HG03565 (cell line): ENCODE measurements at regions not wholly inside any gene's neighbourhood (a gene's known extent, or its start where the extent isn't known, plus 50 kb on each side); places are given as distances from the start of the nearest gene placed in this dataset.

ENCODE experiments used
- ATAC-seq: cut with Tn5 transposase; IDR thresholded peaks from one replicate; pipeline ENCODE4 v1.9.1; 2021; ENCODE audit warnings: mild to moderate bottlenecking, moderate library complexity; ENCODE audit not compliant: unreplicated experiment

DNA sequence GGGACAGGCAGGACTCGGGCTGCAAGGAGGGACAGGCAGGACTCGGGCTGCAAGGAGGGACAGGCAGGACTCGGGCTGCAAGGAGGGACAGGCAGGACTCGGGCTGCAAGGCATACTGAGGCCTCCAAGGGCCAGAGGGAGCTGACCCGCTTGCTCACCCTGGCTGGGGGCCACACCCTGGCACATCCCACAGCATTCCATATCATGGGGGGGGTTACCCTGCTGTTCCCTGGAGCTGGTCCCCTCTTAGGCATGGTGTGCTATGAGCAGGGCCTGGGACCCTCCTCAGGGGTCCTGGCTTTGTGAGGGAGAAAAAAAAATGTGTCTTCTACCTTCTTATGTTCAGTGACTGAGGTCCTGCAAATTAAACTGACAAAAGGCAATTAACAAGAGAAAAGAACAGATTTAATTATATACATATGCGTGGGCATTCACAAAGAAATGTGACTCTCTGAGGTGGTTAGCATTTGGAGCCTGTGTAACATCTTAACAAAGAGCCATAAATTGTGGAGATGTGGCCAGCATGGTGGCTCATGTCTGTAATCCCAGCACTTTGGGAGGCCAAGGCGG is 97.6 kb upstream of the ALDH1A3 start:
- no peak for ATAC-seq

DNA sequence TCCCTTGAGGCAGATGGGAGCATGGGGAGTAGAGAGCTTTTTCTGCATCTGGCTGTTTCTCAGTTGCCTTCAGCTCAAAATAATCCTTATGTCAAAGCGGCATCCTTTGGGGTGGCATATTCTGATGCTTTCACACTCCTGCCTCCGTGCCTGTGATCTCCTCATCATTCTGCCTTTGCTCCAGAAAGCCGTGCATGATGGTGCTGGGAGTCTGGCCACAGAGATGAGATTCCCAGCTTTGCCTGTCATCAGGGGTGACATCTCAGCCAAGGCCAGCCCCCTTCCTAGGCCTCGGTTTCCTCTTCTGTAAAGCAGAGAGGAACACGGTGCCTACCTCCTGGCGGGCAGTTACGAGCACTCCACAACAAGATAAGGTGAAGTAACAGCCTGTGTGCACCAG is 96.3 kb upstream of the ALDH1A3 start:
- no peak for ATAC-seq

DNA sequence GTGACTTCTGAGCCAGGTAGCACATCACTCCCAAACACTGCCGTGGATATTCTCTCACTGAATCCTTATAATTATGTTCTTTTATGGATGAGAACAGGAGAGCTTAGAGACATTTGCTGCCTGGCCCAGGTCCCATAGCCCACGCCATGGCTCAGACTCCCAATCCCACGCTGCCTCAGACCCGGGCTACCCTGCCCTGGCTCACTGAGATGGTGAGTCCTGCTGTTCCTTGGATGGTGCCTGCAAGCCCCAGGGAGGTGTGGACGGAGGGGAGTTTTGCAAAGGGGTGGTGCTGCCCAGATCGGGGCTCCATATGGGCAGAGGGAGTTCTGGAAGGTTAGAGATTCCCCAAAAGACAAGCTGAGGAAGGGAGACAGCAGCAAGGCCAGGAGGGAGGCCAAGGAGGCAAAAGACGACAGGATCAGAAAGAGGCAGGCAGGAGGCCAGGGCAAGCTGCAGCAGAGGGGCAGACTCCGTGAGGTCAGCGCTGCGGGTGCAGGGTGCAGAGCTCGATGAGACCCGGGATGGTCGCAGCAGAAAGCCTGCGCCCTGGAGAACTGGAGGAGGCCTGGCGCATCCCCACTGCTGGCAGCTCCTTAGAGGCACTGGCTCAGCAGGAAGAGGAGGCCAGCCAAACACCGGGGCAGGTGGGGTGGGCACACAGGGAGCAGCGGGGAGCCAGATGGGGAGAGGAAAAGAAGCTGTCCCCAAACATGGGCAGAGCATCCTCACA is 95.7 kb upstream of the ALDH1A3 start:
- ATAC-seq: no peak

DNA sequence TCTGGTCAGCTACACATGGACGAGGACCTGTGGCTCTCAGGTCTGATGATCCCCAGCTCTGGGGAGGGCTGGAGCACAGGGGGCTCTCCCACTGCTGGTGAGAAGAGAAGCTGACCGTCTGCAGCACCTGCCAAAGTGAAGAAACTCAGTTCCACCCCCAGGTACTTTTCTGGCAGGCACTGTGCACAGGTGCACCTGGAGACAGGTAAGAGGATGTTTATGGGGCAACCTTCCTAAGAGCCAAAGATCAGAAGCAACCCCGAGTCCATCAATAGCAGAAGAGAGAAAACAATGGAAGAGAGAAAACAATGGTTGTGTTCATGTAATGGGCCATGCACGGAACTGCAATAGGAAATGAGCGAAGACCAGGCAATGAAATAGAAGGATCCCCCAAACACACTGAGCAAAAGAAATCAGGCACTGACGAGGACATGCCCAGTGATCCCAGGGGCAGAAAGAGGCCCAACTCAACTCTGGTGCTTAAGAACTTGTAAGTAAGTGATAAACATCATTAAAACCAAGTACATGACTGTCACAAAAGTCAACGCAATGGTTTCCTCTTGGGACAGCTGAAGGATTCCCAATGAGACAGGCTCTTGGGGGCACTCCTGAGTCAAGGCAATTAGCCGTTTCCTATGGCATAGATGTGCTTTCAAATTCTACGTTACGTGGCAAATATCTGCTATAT is 95.0 kb upstream of the ALDH1A3 start:
- ATAC-seq: no peak

DNA sequence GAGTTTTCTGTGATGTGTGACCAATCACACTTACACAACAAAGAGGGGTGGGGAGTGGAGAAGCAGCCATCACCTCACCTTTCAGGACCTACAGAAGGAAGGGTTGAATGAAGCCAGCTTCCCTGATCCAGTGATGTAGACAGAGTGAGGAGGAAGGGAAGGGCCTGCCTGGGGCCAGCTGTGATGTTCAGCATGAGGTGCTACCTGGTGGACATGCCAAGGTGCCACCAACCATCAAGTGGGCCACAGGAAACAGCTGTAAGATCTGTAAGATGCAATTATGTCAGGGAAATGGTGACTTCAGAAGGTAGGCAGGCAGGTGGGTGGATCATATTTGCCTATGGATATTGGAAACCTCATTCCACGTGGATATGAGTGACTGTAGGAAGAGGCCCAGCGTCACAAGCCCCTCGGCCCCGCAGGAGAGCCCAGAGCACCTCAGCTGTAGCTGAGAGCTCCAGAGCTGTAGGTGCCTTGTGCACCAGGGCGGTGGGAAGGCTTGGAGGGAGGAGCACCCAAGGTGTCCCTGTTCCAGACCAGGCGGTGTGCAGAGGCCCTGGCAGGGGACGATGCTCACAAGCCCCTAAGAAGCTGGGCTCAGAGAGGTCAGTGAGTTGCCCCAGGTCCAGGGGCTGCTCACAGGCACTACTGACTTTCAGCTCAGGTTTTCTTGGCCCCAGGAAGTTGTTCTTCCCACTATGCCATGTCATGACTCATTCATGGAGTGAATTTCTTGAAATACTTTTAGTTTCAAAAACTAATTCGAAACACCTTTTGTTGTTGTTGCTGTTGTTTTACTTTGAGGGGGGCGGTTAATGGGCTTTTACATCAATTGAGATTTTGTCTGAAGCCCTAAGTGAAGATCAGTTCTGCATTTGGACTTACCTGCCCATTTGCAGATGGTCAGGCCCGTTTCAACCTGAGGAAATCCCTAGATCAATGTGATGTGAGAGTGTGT is 94.2 kb upstream of the ALDH1A3 start:
- ATAC-seq: peak; percentile 40

DNA sequence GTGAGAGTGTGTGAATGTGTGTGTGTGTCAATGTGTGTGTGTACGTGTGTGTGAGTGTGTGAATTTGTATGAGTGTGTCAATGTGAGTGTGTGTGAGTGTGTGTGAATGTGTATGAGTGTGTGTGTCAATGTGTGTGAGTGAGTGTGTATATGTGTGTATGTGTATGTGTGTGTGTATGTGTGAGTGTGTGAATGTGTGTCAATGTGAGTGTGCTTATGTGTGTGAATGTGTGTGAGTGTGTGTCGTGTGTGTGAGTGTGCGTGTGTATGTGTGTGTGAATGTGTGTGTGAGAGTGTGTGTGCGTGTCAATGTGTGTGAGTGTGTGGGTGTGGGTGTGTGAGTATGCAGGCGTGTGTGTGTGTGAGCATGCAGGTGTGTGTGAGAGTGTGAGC is 93.5 kb upstream of the ALDH1A3 start:
- no peak for ATAC-seq

DNA sequence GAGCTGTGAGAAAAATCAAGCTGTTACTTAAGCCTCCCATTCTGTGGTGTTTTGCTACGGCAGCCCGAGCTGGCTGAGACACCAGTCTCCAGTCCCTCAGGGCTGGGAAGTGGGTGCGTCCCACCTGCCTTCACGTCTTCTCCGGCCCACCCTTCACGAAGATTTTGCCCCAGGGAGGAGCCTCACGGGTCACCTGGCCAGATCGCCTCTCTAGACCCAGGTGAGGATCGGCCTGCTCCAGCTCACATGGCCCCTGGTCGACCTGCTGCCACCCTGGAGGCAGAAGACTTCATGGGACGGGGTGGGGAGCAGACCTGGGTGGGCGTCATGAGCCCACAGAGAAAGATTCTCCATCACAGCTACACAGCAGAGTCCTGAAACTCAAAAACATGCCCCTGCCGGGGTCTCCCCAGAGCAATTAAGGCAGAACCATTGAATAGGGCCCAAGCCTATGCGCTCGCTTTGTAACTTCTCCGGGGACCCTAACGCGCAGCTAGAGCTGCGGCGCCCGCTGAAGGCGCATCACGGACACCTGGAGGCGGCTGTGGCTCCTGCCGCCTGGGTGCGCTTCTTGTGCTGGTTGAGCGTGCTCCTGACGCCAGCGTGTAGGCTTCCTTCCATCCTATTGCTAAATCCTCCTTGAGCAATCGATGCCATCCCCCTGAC is 92.6 kb upstream of the ALDH1A3 start:
- no peak for ATAC-seq

DNA sequence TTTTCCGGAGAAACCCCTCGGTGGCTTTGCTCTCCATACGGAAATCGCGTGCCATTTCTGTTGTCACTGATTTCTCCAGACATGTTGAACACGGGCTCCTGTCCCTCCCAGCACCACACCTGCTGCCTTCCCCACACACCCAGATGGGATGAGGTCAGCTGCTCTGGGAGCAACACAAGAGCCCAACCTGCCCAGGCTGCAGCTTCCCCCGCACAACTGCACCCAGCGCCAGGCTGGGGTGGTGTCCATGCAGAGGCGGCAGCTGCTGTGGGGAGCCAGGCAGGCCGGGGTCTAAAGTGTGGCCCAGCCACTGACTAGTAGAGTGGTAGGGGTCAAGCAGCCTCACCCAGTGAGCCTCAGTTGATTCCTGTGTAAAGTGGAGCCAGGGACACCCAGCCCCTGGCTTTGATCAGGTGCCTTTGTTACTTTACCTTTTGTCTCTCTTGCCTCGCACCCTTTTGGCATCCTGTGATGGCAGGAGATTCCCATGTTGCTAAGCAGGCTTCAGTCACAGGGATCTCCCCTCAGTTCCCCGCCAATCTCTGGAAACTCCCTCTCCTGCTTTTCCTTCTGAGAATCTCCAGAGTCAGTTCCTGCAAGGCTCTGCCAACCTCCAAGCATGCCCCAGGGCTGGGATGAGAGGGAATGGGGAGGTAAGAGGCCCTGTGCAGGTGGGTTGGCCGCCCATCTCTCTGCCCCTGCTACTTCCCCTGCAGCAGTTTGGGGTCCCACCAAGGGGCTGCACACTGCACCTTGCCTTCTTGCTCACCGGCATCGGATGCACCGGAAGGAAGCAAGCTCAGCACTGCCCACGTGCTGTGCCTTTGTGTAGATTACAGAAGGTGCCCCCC is 91.8 kb upstream of the ALDH1A3 start:
- ATAC-seq: no peak

DNA sequence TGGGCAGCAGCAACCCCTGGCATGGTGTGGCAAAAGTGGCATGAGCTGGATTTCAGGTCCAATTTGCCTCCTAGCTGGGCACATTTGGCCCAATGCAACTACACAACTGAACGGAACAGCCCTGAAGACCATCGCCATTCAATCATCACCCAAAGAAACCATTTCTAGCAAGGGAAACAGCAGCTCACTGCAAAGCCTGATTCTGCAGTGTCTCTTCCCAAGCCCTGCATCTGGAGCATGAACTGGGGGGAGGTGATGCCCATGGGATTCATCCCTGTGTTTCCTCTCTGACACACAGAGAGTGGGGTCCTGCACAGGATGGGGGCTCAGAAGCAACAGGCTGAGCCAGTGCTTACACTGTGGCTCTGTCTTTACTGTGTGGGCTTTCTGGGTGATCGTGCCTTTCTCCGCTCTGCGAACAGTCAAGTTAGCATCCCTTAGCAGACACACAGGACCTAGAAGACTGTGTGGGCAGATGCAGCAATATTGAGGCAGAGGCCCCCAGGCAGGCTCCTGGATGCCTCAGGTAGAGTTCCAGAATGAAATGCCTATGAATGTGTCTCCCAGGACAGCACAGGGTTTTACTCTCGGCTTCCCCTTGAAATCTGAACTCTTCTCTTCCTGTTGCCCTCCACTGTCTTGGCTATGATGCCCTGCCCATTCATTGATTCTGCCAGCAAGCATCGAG is 91.1 kb upstream of the ALDH1A3 start:
- ATAC-seq: no peak

DNA sequence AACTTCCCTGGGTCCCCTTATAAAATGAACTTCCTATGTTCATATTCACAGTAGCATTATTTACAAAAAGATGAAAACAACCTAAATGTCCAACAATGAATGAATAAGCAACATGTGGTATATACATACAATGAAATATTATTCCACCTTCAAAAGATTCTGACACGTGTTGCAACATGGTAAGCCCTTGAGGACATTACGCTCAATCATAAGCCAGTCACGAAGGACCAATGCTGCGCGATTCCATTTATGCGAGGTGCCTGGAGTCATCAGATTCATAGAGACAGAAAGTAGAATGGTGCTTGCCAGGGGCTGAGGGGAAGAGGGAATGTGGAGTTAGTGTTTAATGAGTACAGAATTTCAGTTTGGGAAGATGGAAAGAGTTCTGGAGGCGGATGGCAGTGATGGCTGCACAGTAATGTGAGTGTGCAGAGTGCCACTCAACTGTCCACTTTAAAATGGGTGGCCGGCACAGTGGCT is 88.8 kb upstream of the ALDH1A3 start:
- no peak for ATAC-seq

DNA sequence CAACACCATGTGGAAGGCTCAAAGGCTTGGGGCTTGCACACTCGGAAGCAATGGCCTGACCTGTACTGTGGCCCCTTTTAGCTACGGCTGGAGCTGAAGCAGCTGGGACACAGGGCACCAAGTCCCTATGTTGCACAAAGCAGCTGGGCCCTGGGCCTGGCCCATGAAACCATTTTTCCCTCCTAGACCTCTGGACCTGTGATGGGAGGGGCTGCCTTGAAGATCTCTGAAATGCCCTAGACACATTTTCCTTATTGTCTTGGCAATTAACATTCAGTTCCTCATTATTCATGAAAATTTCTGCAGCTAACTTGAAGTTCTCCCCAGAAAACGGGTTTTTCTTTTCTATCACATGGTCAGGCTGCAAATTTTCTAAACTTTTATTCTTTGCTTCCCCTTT is 85.6 kb upstream of the ALDH1A3 start:
- ATAC-seq: no peak

DNA sequence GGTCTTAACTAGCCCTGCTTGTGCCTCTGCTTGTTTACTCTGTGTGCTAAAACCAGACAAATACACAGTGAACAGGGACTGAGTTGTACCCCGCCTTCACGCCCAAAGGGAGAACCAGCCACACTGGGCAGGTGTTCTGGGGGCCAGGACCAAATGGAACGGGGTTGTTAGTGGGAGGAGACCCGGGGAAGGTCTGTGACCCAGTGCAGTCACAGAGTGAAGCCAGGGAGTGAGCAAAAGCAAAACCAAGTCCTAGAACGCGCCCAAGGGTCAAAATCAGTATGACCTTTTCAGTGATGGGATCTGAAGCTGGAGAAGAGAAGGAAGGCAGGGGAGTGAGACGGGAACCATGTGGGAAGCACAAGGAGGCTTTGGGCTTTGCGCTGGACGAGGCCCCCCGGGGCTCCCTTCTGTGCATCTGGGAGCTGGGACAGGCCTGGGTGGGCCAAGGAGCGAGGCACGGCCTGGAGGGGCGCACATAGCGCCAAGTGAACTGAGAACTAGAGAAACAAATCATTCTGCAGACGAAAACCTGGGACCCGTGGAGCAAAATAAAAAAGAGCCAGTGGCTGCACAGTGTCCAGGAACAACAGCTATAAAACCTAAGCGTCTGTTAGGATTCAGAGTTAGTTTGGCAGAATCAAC is 78.3 kb upstream of the ALDH1A3 start:
- ATAC-seq: no peak

DNA sequence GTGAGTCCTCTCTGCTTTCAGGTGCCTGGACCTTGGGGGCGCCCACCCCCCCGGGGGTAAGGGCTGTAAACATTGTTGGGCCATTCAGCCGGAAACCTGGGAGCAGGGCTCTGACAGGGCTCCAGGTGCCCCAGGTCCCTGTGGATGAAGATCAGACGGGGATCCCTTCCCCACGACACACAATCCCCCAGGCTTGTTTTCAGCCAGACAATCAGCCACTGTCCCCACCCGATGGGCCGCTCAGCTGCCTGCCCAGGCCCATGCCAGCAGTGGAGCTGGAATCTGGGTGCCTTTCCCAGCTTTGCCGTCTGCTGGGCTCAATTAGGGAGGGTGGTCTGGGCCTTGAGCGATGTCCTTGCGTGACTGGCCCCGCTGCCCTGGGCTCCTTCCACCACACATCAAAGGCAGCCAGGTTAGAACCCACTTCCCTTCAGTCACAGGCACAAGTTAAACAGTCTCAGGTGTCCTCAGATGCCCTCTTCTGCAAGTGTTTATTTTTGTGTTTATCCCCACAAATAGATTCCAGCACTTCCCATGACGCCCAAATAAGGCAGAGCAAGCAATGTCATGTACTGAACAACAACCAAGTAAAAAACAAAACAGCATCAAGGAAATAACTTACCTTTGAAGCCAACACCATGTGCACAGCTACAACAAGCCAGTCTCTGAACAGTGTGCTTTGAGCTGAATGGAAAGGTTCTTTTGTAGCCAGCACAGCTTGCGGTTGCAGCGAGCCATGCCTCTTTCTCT is 77.0 kb upstream of the ALDH1A3 start:
- no peak for ATAC-seq

DNA sequence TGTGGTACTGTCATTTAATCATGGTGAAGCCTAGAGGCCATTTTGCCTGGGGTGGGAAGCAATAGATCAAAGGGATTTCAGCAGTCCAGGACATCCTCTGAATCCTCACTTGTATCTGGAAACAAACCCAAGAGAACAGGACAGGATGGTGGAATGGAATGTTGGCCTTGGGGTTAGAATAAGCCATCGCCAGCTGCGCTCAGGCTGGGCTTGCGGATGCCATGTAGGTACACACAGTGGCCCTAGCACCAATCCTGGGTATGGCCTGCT is 76.5 kb upstream of the ALDH1A3 start:
- no peak for ATAC-seq

DNA sequence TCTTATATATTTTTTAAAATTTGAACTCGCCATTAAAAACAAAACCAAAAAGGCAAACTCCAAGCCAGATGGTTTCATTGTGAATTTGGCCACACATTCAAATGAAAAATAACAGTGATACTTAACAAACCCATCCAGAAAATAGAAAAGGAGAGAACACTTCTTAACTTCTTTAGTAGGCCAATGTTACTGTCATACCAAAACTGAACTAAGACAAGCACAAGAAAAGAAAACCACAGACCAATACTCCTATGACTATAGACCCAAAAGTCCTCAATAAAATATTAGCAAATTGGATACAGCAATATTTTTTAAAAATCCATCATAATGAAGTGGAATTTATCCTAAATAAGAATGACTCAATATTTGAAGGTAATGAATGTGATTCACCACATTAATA is 73.5 kb upstream of the ALDH1A3 start:
- ATAC-seq: no peak

DNA sequence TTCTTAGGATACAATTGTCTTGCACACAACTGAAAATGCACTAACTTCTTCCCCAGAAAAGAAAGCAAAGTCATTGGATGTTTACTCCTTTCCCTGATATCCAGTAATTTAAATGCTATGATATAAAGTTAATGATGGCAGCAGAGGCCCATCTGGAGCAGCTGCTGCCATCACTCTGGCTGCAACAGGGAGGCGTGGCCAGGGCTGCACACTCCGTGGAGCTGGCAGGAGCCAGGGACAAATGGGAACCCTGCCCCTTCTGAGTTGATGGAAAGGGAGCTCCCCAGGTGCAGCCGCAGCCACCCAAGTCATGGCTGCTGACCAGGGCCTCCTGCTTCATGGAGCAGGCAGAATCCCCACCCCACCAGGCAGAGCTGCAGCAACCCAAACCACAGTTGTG is 72.6 kb upstream of the ALDH1A3 start:
- ATAC-seq: no peak

DNA sequence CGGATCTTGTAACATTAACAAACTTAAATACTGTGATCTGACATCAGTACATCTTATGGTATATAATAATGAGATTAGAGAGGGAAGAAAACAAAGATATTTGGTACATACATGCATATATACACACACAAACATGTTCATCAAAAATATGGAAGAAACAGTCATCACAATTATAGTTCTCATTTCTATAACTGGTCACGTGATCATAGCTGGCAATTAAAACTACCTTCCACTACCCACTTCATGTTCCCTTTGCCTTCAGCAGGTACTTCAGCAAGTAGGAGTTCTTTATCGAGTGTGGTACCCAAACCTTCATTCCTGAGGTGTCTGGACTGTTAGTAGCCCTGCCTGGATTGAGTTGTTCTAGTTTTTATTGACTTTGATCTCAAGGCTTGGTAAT is 70.9 kb upstream of the ALDH1A3 start:
- ATAC-seq: no peak

DNA sequence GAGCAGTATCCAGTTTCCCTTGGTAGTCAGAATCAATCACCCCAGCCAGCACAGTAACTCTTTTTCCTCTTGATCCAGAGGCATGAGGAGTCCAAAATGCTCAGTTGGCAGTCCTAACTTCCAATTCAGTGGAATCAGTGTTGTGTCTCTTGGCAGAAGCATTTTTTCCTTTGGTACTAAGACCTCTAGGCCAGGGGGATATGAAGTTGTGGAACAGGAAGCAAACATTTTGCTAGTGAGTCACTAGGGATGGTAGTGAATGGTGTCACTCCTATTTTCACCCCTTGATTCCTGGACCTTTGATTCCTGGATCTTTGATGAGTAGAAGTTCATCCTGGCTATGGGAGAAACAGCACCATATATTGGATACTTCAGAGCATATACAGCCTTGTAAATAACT is 70.5 kb upstream of the ALDH1A3 start:
- no peak for ATAC-seq
